ENCODE measurements at regions not wholly inside any gene's neighbourhood (a gene's known extent, or its start where the extent isn't known, plus 50 kb on each side); places are given as distances from the start of the nearest gene placed in this dataset.

- TF ChIP-seq CTCF (IDR thresholded peaks at IDR 0.05 in 8 of 11, conservative IDR thresholded peaks at IDR 0.05 in 3 of 11) (no peak), POLR2A (IDR thresholded peaks at IDR 0.05) (no peak), POLR2AphosphoS5 (IDR thresholded peaks at IDR 0.05) (no peak)
These were observed 1106.8 kb downstream of the IGSF11 start for GRCh38 chr3:117927825-117928224.

Measured in spleen (tissue), 7 donors.